Activated CD8-positive, alpha-beta memory T cell treated with anti-CD3 and anti-CD28 coated beads, Interleukin-2, amount 50 U/mL, for 1 hour (primary cell): ENCODE measurements at regions not wholly inside any gene's neighbourhood (a gene's known extent, or its start where the extent isn't known, plus 50 kb on each side); places are given as distances from the start of the nearest gene placed in this dataset.

Experiments used
- DNase-seq: peaks from one replicate; pipeline ENCODE4 v3.0.0-alpha.2; 2020; ENCODE audit errors: extremely low read depth

GRCh38 chr14:61847861-61848260, 85.6 kb downstream of the SNAPC1 start:
- DNase-seq, result no peak

DNA sequence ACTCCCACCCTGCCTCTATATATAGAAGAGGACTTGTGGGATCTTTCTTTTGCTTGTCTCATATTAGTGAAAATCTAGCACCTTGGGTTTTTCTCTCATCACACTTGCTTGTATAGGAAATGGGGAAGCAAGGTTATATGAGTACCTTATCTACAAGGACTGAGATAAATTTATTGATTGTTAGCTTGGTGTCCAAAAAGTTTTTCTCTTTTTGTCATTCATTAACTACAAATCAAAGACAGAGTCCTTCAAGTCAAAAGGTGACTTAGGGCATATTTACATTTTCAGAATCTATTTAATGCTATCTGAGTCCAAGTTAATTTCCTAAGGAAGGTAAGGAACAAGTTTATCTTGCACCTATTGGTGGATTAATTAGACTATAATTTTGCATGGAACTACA, 92.7 kb downstream of the SNAPC1 start:
- no peak for DNase-seq

DNA sequence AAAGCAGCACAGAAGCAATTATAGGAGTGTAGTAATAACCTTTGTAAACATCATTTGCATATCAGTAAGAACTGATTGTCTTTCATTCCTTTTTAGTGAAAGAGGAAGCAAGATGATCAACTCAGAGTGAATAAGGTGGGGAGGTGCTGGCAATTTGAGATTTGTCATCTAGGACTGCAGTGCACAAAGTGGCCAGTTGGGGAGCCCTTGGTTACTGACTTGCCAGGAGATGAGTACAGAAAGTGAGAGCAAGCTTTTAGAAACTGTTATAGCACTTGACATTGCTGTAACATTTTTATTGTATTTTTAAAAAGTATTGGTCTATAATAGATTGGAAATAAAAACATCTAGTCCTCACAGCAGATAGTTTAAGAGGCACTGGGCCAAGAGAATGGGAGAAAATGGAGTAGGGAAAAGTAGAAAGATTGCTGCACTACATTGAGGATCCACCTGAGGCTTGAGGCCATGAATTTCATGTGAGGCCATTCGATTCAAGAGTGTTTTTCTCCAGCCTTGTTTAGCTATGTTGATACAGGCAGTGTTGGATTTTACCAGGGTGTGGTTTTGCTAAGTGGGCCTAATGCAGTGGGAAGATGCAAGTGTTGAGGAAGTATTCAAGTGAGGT, 98.2 kb downstream of the SNAPC1 start:
- no peak for DNase-seq

DNA sequence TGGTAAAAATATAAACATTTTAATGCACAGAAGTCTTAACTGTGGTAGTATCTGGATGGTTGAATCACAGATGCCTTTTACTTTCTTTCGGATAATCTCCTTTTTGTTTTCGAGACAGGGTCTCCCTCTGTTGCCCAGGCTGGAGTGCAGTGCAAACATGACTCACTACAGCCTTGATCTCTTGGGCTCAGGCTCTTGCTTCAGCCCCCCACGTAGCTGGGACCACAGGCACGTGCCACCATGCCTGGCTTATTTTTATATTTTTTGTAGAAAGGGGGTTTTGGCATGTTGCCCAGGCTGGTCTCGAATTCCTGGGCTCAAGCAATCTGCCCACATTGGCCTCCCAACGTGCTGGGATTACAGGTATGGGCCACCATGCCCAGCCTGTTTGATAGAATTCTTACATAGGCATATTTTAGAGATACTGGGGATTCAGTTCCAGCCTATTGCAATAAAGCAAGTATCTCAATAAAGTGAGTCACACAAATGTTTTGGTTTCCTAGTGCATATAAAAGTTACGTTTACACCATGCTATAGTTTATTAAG, 99.2 kb downstream of the SNAPC1 start:
- DNase-seq, result no peak

- DNase-seq, result no peak
Observed at GRCh38 chr14:61864329-61864898, 102.2 kb downstream of the SNAPC1 start.

- no peak for DNase-seq
Observed at GRCh38 chr14:61866932-61867920, 105.0 kb downstream of the SNAPC1 start.

DNA sequence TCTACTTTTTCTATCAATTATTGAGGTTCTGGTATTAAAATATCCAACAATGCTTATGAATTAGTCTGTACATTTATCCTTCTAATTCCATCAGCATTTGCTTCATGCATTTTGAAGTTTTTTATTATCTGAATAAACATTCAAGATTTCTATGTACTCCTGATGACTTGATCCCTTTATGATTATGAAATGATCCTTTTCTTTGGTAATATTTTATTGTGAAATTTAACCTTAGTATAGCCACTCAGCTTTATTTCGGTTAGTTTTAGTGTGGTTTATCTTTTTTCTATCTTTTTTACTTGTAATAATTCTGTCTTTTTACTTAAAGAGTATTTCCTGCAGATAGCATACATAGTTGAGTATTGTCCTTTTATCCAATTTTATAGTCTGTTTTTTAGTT, 106.6 kb downstream of the SNAPC1 start:
- no peak for DNase-seq

- no peak for DNase-seq
Observed at GRCh38 chr14:61870163-61870562, 107.9 kb downstream of the SNAPC1 start.

- no peak for DNase-seq
Observed at GRCh38 chr14:61872452-61872851, 110.2 kb downstream of the SNAPC1 start.

DNA sequence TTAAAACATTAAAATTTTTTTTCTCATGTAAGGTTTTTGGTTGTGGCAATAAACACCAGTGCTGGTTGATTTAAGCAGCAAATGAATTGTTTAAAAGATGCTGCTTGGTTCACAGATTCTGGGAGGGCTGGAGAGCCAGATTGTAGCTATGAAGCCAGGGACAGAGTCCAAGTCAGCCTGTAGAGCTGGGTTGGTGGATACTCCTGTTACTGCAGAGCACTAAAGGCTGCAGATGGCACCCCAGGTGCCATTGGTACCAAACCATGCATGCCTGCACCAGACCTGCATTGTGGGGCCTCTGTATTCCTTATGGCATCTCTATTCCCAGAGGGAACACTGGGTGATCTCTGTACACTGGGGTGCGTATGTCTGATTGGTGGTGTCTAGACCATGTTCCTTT, 113.3 kb downstream of the SNAPC1 start:
- DNase-seq, result no peak

DNA sequence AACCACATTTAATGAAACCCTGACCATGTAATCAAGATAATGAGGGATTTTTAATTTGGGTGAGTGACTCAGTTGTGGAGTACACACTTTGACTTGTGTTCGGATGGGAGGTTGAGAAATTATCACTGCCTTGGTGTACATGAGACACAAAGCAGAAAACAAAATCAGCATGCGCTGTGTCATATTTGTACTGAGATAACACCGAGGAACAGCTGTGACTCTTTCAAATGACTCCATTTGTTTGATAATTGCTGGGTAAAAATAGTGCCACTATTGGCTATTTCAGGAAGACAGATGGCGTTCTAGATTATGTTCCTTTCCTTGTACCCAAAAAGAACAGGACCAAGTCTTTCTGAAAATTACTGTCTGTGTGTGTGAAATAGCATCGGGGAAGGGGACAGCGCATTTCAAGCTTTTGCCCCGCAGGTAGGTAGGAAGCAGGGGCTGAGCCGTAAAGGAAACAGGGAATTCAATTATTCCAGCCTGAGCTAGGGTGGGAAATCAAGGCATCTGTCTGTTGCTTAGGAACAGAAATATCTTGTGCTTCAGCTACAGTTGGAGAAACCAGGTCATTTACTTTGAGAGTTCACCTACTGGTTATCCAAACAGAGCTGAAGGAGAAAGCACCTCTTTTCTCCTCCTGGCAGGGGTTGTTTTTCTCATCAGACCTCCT, 114.3 kb downstream of the SNAPC1 start:
- no peak for DNase-seq

DNA sequence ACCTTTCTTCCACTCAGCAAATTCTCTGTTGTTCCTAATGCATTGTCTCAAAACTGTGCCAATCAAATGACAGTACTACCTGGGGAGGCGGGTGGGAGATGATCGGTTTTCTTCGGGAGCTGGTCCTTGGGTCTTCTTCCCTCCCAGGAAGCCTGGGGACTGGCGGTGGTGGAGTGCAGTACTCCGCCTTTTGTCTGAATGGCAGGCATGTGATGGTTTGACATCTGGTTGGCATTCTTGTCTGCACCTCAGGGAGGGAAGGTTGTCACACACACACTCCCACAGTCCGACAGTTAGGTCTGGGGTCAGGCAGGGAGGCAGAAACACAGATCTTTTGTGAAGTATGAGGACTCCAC, 114.8 kb downstream of the SNAPC1 start:
- no peak for DNase-seq

DNA sequence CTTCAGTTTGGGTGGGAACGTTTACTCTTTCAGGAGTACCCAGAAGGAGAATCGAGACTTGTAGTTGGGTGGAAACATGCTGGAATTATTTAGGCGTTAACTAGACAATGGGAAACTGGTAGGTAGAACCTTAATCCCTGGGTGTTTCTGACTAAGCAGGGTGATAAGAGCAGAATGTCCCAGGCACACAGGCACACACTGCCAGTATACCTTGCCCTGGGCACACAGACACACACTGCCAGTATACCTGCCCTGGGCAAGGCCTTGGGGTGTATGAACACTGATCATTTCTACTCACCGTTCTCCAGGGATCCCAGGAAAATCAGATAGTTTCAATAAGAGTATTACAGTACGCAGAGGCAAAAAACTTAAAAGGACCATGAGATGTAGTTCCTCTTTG, 115.5 kb downstream of the SNAPC1 start:
- no peak for DNase-seq

GRCh38 chr14:61878931-61879330, 116.7 kb downstream of the SNAPC1 start:
- no peak for DNase-seq

- no peak for DNase-seq
Observed at GRCh38 chr14:61881046-61881445, 118.8 kb downstream of the SNAPC1 start.

DNA sequence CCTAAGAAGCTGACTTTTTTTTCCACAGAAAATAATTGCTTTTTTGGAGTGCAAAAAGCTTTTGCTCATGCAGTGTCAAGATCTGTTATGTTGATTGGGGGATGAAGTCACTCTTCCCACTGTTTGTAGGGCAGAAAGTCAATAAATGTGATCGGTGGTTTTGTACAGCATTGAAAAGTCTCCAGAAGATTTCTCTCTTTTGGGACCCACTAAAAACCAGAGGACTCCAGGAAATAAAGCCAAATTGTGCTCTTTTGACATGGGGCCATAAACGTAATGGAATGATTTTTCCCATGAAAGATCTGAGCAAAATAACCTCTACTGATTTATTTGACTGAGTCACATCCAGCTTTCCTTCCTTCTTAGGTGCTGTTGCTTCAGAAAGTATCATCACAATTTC, 122.5 kb downstream of the SNAPC1 start:
- no peak for DNase-seq

DNA sequence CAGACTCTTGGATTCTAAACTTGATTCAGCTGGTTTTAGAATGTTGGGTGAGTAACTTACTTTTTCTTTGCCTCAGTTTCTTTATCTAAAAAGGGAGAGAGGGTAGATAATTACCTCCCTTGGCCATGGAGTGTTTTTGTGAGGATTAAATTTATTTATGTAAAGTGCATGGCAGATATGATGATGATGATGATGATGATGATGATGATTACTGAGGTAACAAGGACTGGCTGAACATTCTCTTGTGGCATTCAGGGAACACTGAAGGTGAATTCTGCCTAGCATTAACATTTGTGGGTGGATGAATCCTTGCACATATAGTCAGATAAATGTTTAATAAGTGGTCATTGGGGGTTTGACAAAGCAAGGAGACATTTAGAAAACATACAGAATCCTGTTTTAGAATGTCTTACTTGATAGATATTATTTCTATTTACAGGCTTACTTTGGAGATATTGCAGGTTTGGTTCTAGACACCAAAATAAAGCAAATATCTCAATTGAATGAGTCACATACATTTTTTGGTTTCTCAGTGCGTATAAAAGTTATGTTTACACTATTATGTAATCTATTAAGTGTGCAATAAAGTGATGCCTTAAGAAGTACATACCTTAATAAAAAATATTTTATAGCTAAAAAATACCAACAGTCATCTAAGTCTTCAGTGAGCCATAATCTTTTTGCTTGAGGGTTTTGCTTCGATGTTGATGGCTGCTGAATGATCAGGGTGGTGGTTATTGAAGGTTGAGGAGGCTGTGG, 123.2 kb downstream of the SNAPC1 start:
- DNase-seq, result no peak

DNA sequence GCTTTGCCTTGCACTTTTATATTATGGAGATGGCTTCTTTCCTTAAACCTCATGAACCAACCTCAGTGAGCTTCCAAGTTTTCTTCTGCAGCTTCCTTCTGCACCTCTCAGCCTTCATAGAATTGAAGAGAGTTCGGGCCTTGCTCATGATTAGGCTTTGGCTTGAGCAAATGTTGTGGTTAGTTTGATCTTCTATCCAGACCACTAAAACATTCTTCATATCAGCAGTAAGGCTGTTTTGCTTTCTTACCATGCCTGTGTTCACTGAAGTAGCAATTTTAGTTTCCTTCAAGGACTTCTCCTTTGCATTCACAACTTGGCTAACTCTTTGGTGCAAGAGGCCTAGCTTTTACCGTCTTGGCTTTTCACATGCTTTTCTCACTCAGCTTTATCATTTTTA, 125.4 kb downstream of the SNAPC1 start:
- DNase-seq, result no peak

DNA sequence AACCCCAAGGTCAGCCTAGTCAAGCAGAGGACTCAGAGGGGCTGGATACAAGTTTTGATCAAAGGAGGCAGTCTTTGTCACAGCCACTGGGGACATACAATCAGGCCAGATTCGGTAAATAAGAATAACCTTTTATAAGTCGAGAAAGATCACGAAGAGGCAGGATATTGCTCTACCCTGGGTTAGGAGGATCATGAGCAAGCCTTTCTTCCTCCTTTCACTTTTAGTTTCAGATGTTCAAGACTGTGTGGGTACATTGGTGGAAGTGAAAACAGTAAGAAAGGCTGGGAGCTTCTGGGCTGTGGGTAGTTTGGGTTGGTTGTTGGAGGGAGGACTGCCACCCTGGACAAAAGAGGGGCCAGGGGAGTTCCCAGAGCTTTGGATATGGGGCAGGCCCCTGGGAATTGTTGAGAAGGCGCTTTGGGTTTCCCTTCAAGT, 127.7 kb downstream of the SNAPC1 start:
- no peak for DNase-seq

DNA sequence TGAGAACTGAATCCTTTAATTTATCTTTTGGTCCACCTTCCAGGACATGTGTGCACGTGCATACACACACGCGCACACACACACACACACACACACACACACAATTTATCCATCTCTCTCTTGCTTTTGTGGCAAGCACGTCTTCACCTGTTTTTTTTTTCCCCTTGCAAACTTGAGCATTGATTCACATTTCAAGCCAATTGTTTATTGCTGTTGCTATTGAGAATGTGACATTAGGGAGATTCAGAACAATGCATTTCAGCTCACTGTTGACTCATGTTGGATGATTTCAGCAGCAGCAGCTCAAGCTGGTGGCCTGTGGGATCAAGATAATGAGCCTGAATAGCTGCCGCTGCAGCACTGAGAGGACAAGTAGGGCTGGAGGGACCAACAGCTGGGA, 128.9 kb downstream of the SNAPC1 start:
- no peak for DNase-seq

GRCh38 chr14:61891810-61892209, 129.6 kb downstream of the SNAPC1 start:
- no peak for DNase-seq
